ENCODE measurements at regions not wholly inside any gene's neighbourhood (a gene's known extent, or its start where the extent isn't known, plus 50 kb on each side); places are given as distances from the start of the nearest gene placed in this dataset.

GRCh38 chr1:239882967-239883366 is 208.7 kb upstream of the FMN2 start:
- TF ChIP-seq CTCF (IDR thresholded peaks at IDR 0.05; ENCODE audit: low read depth, low read length): no peak

GRCh38 chr1:239884796-239885195 is 206.9 kb upstream of the FMN2 start:
- H3K4me3 ChIP-seq (ENCODE audit: low read depth, low read length): no peak overlapping the region
- DNase-seq (ENCODE audit: low read depth, low spot score): no peak
- in situ Hi-C loops (cut with HindIII; ENCODE audit: low sequenced_read_pairs): no loop called here
- TF ChIP-seq CTCF (IDR thresholded peaks at IDR 0.05; ENCODE audit: low read depth, low read length): no peak

More at GRCh38 chr1:239882967-239883366, 208.7 kb upstream of the FMN2 start:
- no peak for DNase-seq (ENCODE audit: low read depth, low spot score)
- in situ Hi-C loops (cut with HindIII; ENCODE audit: low sequenced_read_pairs): no loop called here
- no peak overlapping the region for H3K4me3 ChIP-seq (ENCODE audit: low read depth, low read length)

DNA sequence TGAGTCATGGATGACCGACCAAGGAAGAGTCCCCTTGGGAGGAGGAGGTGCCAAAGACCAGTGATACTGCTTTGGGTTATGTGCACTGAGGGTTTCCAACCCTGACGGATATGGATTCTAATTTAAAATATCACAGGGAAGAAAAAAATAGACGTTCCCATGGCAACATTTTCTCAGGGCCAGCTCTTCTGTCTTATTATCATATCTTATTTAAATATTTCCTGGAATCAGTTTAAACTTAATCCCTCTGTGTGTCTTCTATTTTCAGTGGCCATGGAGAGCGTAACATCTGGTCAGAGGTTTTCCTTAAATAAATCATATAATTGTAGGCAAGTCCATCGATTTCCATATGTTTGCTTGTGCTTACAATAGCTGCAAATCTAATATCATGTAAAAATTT is 205.4 kb upstream of the FMN2 start:
- in situ Hi-C loops (cut with HindIII; ENCODE audit: low sequenced_read_pairs): no loop called here
- TF ChIP-seq CTCF (IDR thresholded peaks at IDR 0.05; ENCODE audit: low read depth, low read length): no peak
- no peak for DNase-seq (ENCODE audit: low read depth, low spot score)

GRCh38 chr1:239888639-239889038 is 203.0 kb upstream of the FMN2 start:
- in situ Hi-C loops (cut with HindIII; ENCODE audit: low sequenced_read_pairs): no loop called here
- no peak for DNase-seq (ENCODE audit: low read depth, low spot score)
- no peak overlapping the region for H3K4me3 ChIP-seq (ENCODE audit: low read depth, low read length)
- TF ChIP-seq CTCF (IDR thresholded peaks at IDR 0.05; ENCODE audit: low read depth, low read length): no peak

More for the DNA sequence above, 205.4 kb upstream of the FMN2 start:
- H3K4me3 ChIP-seq (ENCODE audit: low read depth, low read length): no peak overlapping the region

GRCh38 chr1:239891621-239892358 is 199.9 kb upstream of the FMN2 start:
- in situ Hi-C loops (cut with HindIII; ENCODE audit: low sequenced_read_pairs): no loop called here

GRCh38 chr1:239892602-239893001 is 199.1 kb upstream of the FMN2 start:
- TF ChIP-seq CTCF (IDR thresholded peaks at IDR 0.05; ENCODE audit: low read depth, low read length): no peak
- DNase-seq (ENCODE audit: low read depth, low spot score): no peak
- in situ Hi-C loops (cut with HindIII; ENCODE audit: low sequenced_read_pairs): no loop called here
- no peak overlapping the region for H3K4me3 ChIP-seq (ENCODE audit: low read depth, low read length)

More at GRCh38 chr1:239891621-239892358, 199.9 kb upstream of the FMN2 start:
- H3K4me3 ChIP-seq (ENCODE audit: low read depth, low read length): no peak overlapping the region
- no peak for TF ChIP-seq CTCF (IDR thresholded peaks at IDR 0.05; ENCODE audit: low read depth, low read length)
- no peak for DNase-seq (ENCODE audit: low read depth, low spot score)
